HG03442 (cell line): ENCODE measurements at regions not wholly inside any gene's neighbourhood (a gene's known extent, or its start where the extent isn't known, plus 50 kb on each side); places are given as distances from the start of the nearest gene placed in this dataset.
"Not testable (repeated sequence)": the region's sequence is repeated elsewhere in the genome, so short reads cannot be mapped to it uniquely, and the experiment has no call there.

Experiments
- ATAC-seq: cut with Tn5 transposase; IDR thresholded peaks from one replicate; pipeline ENCODE4 v1.9.1; 2021; ENCODE audit warnings: mild to moderate bottlenecking, moderate library complexity; ENCODE audit not compliant: unreplicated experiment

DNA sequence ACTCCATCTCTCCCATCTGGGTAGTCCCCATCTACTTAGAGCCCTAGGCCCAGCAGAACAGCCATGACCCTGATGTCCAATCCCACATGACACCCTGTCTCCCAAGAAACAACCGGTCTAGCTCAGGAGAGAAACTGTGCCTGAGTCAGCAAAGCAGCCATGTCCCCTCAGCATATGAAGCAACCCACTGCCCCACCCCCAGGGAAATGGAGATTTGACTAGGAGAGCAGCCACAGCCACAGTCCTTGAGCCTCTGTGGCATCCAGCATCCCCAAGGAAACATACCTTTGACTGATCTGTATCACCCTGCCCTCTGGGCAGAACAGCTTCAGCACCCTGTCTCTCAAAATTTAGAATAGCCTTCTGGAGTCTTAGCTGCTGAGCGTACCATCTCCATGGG lies 641.9 kb upstream of the FBXO33 start:
- ATAC-seq = no peak

DNA sequence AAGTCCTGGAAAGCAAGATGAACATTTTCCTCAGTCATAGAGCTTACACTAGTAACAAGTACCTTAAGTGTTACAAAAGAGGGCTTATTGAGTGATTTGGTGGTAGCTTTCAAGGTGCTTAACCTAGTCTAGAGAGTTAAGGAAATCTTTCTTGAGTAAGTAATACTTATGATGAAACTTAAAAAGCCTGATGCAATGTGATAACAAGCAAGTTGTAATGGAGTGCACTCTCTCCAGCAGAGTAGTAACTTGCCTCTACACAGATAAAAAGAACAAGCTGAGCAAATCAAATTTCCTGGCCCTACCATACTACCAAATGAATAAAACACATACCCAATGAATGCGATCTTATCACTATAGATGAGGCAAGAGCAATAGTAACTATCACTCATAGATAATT lies 639.9 kb upstream of the FBXO33 start:
- ATAC-seq = no peak

DNA sequence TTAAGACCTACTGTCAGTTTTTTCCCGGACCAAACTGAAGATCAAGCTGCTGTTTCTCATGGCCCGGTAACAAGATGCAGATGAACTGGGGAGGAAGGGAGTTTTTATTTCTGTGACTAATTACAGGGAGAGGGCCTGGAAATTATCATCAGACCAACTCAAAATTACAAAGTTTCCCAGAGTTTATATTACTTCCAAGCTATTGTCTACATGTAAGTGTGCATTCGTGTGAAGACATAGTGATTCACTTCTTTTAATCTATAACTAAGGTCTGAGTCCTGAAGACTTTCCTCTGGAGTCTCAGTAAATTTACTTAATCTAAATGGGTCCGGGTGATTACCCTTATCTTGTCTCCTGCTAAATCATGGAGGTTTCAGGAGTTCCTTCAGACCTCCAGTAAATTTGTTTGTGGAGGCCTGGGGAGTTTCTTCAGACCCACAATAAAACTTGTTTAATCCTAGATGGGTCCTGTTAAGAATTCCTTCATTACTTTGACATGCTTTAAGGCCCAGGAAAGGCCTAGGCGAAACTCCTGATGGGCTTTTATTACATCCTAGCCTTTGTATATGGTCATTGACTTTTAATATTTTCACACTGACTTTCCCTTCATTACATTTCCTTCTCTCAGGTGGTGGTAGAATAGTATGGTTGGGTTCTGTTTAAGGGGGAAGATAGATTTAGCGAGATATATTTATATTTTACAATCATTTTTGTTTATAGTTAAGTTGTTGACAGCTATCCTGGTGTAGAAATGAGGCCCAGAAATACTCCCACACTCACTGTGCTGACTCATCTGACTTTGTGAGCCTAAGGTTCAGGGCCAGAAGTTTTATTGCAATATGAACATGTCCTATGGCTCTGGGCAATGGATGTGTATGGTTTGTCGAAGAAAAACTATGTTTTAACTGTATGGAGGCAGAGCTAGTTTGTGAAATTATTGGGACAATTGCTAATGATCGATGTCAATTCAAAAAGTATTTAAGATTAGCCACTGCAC lies 627.0 kb upstream of the FBXO33 start:
- no peak for ATAC-seq

GRCh38 chr14:40053416-40053815 lies 621.2 kb upstream of the FBXO33 start:
- ATAC-seq = no peak

DNA sequence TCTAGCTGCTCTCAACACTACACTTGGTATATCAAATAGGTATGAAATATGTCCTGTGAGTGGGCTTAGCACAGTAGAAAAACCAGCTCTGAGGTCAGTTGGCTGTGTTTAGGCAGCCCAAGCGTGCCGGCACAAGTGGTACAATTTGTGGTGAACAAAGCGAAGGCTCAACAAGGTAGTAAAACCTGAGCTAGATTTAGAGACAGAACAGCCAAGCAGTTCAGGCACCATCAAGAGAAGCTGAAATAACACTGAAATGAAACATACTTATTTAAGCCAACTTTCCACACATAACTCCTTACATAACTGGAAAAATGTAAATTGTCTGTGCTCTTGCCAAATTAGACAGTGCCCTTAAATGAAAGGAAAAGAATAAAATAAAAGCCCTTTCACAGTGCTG lies 596.8 kb upstream of the FBXO33 start:
- ATAC-seq = no peak

- no peak for ATAC-seq
Observed at GRCh38 chr14:40025101-40025500, 592.9 kb upstream of the FBXO33 start.

DNA sequence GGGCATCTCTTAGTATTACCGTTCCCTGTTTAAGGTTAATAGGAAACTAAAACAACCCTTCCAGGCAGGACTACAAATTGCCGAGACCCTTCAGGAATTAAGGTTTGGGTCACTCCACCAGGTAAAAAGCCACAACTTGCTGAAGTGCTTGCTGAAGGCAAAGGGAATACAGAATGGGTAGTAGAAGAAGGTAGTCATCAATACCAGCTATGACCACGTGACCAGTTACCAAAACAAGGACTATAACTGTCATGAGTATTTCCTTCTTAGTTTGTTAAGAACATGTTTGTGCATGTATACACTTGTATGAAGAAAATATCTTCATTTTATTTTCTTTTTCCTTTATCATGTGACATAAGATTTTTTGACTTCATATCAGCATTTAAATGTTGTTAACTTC lies 578.7 kb upstream of the FBXO33 start:
- ATAC-seq = no peak

GRCh38 chr14:40009771-40010170 lies 577.5 kb upstream of the FBXO33 start:
- no peak for ATAC-seq

- not testable (repeated sequence) for ATAC-seq
Observed at GRCh38 chr14:40008345-40008744, 576.1 kb upstream of the FBXO33 start.

DNA sequence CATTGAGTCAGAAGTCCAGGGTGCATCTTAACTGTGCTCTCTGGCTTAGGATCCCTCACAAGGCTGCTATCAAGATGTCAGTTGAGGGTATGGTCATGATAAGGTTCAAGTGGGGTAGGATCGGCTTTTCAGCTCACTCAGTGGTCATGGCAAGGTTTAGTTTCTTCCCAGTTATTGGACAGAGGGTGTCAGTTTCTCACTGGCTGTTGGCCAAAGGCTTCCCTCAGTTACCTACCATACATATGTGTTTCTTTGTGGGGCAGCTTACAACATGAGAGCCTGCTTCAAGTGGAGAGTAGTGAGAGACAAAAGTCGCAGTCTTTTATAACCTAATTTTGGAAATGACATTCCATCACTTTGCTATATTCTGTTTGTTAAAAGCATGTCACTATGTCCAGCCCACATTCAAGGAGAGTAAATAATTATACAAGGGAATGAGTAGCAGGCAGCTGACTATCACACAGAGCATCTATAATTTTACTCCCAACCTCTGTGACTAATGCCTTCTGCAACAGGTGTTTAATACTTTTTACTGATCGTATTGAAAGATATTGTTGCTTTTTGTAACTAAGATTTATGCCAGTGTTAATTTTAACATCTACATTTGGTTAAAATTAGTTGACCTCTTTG lies 572.8 kb upstream of the FBXO33 start:
- ATAC-seq = no peak

DNA sequence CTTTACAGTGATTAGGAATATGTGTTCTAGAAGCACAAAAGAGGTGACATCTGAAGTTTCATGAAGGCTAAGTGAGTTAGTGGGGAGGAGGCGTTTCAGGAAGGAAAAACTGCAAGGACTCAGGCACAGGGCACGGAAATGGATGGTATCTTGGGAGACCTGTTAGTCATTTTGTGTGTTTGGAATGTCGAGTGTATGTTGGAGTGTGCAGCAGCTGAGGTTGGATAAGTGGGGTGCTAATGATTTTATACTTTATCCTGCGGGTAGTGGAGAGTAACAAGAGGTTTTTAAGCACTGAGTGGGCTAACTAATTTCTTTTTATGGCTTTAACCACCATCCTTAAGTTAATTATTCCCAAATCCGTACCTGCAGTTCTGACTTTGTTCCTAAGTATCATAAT lies 571.5 kb upstream of the FBXO33 start:
- ATAC-seq = no peak

DNA sequence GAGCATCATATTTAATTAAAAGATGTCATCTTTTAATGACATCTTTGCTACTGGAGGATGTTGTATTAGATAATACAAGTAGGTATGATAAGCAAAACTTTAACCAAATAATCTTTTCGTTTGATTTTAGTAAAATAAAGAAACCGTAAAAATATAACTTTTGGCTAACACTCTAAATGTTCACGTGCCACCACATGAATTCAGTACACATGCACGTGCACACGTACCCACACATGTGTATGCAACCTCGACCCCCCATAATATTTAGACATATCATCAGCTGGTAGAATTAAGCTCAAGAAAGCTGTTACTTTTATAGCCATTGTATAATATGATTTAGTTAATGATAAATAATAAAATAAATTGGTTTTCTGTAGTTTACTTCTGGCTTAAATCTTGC lies 566.6 kb upstream of the FBXO33 start:
- no peak for ATAC-seq

DNA sequence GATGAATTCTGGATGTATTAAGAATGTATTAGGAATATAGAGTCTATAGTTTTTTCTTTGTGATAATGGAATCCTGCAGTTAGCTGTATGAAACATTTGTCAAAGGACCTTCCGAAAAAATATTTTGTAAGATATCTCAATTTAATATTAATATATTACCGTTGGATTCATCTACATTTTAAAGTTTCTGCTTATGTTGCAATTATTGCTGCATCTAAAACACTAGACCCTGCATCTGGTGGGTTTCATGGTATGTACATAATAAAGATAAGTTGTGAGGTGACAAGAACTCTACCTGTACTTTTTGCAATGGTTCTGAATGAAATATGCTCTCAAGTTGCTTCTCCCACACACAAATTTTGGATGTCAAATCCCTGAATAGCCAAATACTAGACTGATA lies 565.9 kb upstream of the FBXO33 start:
- ATAC-seq = no peak

DNA sequence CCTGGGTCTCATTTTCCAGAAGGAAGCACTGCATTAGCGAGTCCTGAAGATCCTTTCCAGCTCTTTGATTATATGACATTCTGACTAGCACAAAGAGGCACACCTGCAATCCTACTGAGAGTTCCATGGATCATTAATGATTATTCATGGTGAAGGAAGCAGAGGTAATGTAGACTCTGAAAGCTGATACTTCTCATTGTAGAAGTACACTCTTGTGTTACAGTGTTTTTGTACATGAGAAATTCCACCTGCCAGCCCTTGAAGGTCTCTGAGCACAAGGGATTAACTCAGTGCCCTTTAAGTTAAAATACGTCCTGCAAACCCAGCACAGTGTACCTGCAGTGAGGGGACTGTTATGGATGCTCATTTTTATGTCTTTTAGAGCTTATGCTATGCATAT lies 558.8 kb upstream of the FBXO33 start:
- no peak for ATAC-seq

DNA sequence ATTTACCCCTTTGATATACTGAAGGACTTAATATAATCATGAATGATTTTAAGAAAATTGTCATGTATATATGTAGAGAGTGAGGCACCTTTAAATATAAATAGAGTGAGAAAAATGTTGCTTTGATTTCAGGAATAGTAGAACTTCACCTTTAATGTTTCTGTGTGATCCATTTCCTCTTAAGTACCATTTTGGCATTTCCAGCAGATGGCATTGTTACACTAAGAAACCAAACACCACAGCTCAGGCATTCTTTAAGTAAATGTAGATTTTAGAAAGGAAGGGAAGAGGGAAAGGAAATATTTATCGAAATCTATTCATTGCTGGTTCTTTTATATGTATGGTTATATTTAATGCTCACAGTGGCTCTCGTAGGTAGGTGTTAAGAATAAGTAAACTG lies 556.7 kb upstream of the FBXO33 start:
- ATAC-seq = peak; percentile 46

GRCh38 chr14:39984323-39984722 lies 552.1 kb upstream of the FBXO33 start:
- ATAC-seq = no peak

DNA sequence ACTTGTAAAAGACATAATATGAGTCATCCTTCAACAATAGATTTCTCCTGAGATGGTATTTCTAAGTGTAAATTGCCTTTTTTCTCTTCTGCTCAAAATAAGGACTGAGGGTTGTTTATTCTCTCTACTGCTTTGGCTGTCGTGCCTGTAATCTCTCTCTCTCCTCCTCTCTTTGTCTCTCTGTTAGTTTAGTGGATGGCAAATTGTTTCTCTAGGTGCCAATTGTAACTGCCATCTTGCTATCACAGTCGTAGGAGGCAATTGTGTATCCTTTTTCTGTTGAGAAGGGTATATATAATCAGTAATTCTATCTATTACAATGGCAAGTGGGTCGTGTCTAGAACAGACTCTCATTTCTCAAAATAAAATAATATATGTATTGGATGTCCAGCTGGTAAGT lies 545.0 kb upstream of the FBXO33 start:
- no peak for ATAC-seq

- ATAC-seq = peak; percentile 96
Observed at GRCh38 chr14:39974036-39974435, 541.8 kb upstream of the FBXO33 start.

DNA sequence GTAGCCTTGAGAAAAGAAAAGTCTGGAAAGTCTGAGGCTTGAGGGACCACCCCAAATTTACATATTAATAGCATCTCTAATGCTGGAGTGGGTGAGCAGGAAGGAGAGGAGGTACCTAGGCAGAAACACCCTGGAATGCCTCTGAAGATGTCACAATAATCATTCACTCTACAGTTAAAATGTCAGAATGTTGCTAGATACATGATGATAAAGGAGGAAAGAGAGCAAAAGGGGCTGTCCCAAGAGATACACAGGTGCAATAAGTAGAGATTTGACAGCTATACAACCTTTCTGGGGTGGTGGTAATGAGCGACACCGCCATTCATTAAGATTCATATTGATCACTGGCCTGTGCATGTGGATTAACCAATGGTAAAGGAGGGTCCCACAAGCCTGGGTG lies 540.5 kb upstream of the FBXO33 start:
- no peak for ATAC-seq

- ATAC-seq = no peak
Observed at GRCh38 chr14:39967885-39968284, 535.7 kb upstream of the FBXO33 start.

- no peak for ATAC-seq
Observed at GRCh38 chr14:39957987-39958386, 525.8 kb upstream of the FBXO33 start.

DNA sequence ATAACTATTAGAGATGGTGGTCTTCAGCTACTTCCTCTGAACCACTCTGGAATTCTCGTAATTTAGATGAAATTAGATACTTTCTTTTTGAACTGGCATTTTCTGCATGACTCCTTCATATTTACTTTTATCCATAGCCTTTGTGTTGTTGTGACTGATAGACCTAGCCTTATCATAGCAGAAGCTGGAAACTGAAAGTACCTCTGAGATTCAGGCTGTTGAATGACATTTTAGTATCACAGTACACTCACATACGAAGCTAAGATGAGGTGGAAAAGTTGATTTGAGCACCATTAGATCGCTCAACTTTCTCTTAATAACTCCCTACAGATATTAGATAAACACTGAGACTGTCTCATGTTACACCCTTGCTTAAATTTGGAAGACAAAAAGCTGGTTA lies 525.1 kb upstream of the FBXO33 start:
- ATAC-seq = peak; percentile 54
